Gastroesophageal sphincter (tissue), 4 donors: ENCODE measurements at regions not wholly inside any gene's neighbourhood (a gene's known extent, or its start where the extent isn't known, plus 50 kb on each side); places are given as distances from the start of the nearest gene placed in this dataset.

Experiments used
- ATAC-seq: fragments of 150-250 bp; one replicate; pipeline ENCODE4 v1.9.1; 2016; ENCODE audit warnings: mild to moderate bottlenecking, moderate library complexity
- H3K27ac ChIP-seq, 4 donors: fragments of 200-600 bp; sonication (generic) in 3 of 4; 1 replicate in 3 of 4; 2 replicates in 1 of 4; pipeline ENCODE4 v1.5.1; 2016 to 2019
- H3K27me3 ChIP-seq: fragments of 200-600 bp; sonication (generic); one replicate; pipeline ENCODE4 v1.5.1; 2019
- H3K36me3 ChIP-seq, 2 donors: fragments of 200-600 bp; sonication (generic); one replicate each; pipeline ENCODE4 v1.5.1; 2019; ENCODE audit warnings: control low read depth in 1 of 2
- H3K4me1 ChIP-seq, 3 donors: fragments of 200-600 bp; sonication (generic); 1 replicate in 2 of 3; 2 replicates in 1 of 3; pipeline ENCODE4 v1.5.1; 2016 to 2019; ENCODE audit warnings: control low read depth in 2 of 3
- H3K4me3 ChIP-seq, 2 donors: fragments of 200-600 bp; sonication (generic); one replicate each; pipeline ENCODE4 v1.5.1; 2019; ENCODE audit warnings: mild to moderate bottlenecking in 1 of 2, moderate library complexity in 1 of 2
- H3K9me3 ChIP-seq, 3 donors: fragments of 200-600 bp; sonication (generic); one replicate each; pipeline ENCODE4 v1.5.1; 2017 to 2019; ENCODE audit warnings: control low read depth in 2 of 3
- EP300 ChIP-seq: sonication (generic); formaldehyde crosslinking; IDR thresholded peaks from one replicate; pipeline ENCODE4 v1.6.1; 2017; ENCODE audit warnings: antibody characterized with exemption, mild to moderate bottlenecking
- POLR2A ChIP-seq, 2 donors: fragments of 450-650 bp; IDR thresholded peaks; one replicate each; pipeline ENCODE4 v1.6.1; 2017; ENCODE audit warnings: antibody characterized with exemption in 2 of 2, mild to moderate bottlenecking in 2 of 2, moderate library complexity in 1 of 2
- POLR2AphosphoS5 ChIP-seq: sonication (generic); formaldehyde crosslinking; IDR thresholded peaks from one replicate; pipeline ENCODE4 v1.6.1; 2017; ENCODE audit warnings: antibody characterized with exemption
- WGBS, 2 donors: methylation state at CpG; one replicate each; pipeline ENCODE4 v1.1.5; 2018; ENCODE audit warnings: low coverage in 1 of 2; 5-methylcytosine and 5-hydroxymethylcytosine counted together
- TF ChIP-seq, protein P1 (sequence below), 4 experiments: fragments of 200-600 bp in 2 of 4; fragments of 450-650 bp in 2 of 4; sonication (generic) in 1 of 4; IDR thresholded peaks; one replicate each; pipeline ENCODE4 v1.5.1; 2017 to 2019; ENCODE audit warnings: antibody characterized with exemption in 4 of 4, mild to moderate bottlenecking in 2 of 4, moderate library complexity in 2 of 4

- TF ChIP-seq POLR2AphosphoS5: no peak
- no peak for TF ChIP-seq POLR2A (IDR thresholded peaks at IDR 0.05)
- no peak for TF ChIP-seq EP300
- TF ChIP-seq, protein P1, sequence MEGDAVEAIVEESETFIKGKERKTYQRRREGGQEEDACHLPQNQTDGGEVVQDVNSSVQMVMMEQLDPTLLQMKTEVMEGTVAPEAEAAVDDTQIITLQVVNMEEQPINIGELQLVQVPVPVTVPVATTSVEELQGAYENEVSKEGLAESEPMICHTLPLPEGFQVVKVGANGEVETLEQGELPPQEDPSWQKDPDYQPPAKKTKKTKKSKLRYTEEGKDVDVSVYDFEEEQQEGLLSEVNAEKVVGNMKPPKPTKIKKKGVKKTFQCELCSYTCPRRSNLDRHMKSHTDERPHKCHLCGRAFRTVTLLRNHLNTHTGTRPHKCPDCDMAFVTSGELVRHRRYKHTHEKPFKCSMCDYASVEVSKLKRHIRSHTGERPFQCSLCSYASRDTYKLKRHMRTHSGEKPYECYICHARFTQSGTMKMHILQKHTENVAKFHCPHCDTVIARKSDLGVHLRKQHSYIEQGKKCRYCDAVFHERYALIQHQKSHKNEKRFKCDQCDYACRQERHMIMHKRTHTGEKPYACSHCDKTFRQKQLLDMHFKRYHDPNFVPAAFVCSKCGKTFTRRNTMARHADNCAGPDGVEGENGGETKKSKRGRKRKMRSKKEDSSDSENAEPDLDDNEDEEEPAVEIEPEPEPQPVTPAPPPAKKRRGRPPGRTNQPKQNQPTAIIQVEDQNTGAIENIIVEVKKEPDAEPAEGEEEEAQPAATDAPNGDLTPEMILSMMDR (IDR thresholded peaks at IDR 0.05): no peak
- H3K36me3 ChIP-seq: no peaks in the 10 kb centered on the region
- ATAC-seq: no peak
- no peaks in the 10 kb centered on the region for H3K9me3 ChIP-seq
- H3K4me3 ChIP-seq: no peak overlapping the region
- WGBS, 2 donors: 94 to 100% methylated on average over 2 of the region's 2 CpGs
- H3K27me3 ChIP-seq: no peaks in the 10 kb centered on the region
- H3K4me1 ChIP-seq: no peaks in the 10 kb centered on the region
- H3K27ac ChIP-seq: no peak overlapping the region
These were observed 159.6 kb upstream of the LEF1 start for GRCh38 chr4:108328383-108328732.

DNA sequence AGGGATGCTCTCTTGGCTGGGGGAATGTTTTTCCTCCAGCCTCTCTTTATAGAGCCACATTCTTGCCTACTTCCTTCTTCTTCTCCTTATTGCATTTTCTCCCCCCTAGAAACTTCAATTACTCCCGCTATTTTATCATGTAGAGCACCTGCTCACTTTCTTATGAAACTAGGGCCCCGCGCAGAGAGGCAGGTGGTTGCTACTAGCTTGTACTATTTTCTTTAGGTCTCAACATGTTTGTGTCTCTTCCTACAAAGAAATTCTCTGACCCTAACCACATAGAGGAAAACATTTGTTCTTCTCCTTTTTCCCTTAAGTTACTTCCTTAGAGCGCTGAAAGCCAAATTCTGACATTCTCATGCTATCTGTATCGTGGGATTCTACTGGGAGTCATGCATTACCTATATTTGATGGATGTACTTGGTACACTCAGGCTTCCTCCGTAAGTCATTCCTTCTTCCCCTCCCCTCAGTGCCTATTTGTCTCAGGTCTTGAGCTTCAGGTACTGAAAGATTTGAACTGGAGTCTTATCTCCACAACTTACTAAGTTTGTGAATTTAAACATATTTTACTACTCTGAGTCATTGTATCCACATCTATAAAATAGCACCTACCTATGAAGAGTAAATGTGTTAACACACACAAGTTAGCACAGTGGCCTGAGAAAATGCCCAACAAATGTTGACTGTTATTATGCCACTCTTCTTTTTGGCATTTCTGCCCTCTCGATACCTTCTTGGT, 159.1 kb upstream of the LEF1 start:
- Histone ChIP-seq H3K27ac (no peak overlapping the region), H3K4me1 (no peaks in the 10 kb centered on the region), H3K4me3 (no peak overlapping the region), H3K9me3 (peaks cover 0 to 1% (median 0%) of the 10 kb centered on the region in 3 donors), H3K27me3 (no peaks in the 10 kb centered on the region), H3K36me3 (no peaks in the 10 kb centered on the region)
- TF ChIP-seq, protein P1 (IDR thresholded peaks at IDR 0.05): no peak
- TF ChIP-seq EP300: no peak
- ATAC-seq: no peak
- WGBS, 2 donors: 85 to 95% methylated on average over 4 to 7 of the region's 7 CpGs

GRCh38 chr4:108325561-108325960, 156.8 kb upstream of the LEF1 start:
- H3K9me3 ChIP-seq: peaks cover 0 to 12% (median 0%) of the 10 kb centered on the region in 3 donors
- no peak for TF ChIP-seq POLR2A (IDR thresholded peaks at IDR 0.05)
- TF ChIP-seq EP300: no peak
- TF ChIP-seq POLR2AphosphoS5: no peak
- TF ChIP-seq, protein P1 (IDR thresholded peaks at IDR 0.05): no peak
- no peak overlapping the region for H3K4me3 ChIP-seq
- no peak overlapping the region for H3K27ac ChIP-seq
- 86% methylated on average over 1 of the region's 1 CpG; no CpG with 5 or more reads in 1 of the 2 donors for WGBS, 2 donors
- ATAC-seq: no peak
- no peaks in the 10 kb centered on the region for H3K36me3 ChIP-seq
- H3K4me1 ChIP-seq: no peaks in the 10 kb centered on the region
- H3K27me3 ChIP-seq: no peaks in the 10 kb centered on the region

DNA sequence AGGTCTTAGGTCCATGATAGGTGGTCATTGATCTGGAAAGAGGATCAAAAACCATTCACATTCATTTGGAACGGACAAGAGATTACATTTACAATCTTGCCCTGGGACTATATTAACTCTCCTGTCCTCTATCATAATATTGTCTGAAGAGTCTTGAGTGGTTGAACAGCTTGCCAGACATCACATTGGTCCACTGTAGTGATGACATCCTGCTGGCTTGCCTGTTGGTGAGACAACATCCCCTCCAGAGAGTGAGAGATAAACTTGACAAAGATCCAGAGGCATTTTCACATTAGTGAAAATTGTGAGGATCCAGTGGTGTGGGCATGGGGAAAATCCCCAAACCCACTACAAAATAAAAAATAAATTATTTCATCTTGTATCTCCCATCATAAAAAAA, 155.7 kb upstream of the LEF1 start:
- no peaks in the 10 kb centered on the region for H3K4me1 ChIP-seq
- no peaks in the 10 kb centered on the region for H3K36me3 ChIP-seq
- peaks cover 0 to 12% (median 0%) of the 10 kb centered on the region in 3 donors for H3K9me3 ChIP-seq
- no peak for TF ChIP-seq EP300
- TF ChIP-seq, protein P1 (IDR thresholded peaks at IDR 0.05): no peak
- no peak for TF ChIP-seq POLR2AphosphoS5
- no peak for TF ChIP-seq POLR2A (IDR thresholded peaks at IDR 0.05)
- H3K27me3 ChIP-seq: no peaks in the 10 kb centered on the region
- no peak overlapping the region for H3K27ac ChIP-seq
- H3K4me3 ChIP-seq: no peak overlapping the region
- 67 to 89% methylated on average over 1 of the region's 1 CpG for WGBS, 2 donors
- ATAC-seq: no peak

DNA sequence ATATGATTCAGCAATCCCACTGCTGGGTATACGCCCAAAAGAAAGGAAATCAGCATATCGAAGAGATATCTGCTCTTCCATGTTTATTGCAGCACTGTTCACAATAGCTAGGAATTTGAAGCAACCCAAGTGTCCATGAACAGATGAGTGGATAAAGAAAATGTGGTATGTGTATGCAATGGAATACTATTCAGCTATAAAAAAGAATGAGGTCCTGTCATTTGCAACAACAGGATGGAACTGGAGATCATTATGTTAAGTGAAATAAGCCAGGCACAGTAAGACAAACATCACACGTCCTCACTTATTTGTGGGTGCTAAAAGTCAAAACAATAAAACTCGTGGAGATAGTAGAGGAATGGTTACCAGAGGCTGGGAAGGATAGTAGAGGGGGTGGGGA, 153.8 kb upstream of the LEF1 start:
- Histone ChIP-seq H3K36me3 (no peaks in the 10 kb centered on the region), H3K4me3 (no peak overlapping the region), H3K27me3 (no peaks in the 10 kb centered on the region), H3K9me3 (peaks cover 0 to 12% (median 0%) of the 10 kb centered on the region in 3 donors), H3K27ac (no peak overlapping the region), H3K4me1 (no peaks in the 10 kb centered on the region)
- no peak for ATAC-seq
- TF ChIP-seq POLR2AphosphoS5 (no peak), EP300 (no peak), POLR2A (IDR thresholded peaks at IDR 0.05) (no peak)
- TF ChIP-seq, protein P1 (IDR thresholded peaks at IDR 0.05): no peak
- WGBS, 2 donors: 78 to 86% methylated on average over 4 of the region's 4 CpGs
